ENCODE measurements at regions not wholly inside any gene's neighbourhood (a gene's known extent, or its start where the extent isn't known, plus 50 kb on each side); places are given as distances from the start of the nearest gene placed in this dataset.

DNA sequence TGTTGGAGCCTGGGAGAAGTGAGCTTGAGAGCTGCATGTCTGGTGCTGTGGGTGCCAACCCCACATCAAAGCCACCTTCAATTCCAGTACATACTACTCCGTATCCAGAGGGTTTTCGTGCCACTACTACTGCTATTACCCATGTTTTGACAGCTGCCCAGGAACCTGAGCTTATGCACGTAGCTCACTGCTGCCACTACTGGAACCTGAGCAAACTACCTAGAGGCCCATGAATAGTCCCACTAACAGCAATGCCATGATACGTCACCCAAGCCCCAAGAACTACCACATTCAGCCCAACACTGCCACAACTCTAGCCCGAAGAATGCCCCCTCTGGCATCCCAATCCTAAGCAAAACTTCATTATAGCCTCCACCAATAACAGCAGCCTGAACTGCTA lies 215.2 kb upstream of the BCHE start:
- H3K9me3 ChIP-seq (ENCODE audit: low read length) = no peaks in the 10 kb centered on the region
- peak; percentile 1 for DNase-seq (ENCODE audit: low spot score)
- POLR2A ChIA-PET = no interaction called here
- H3K79me2 ChIP-seq (ENCODE audit: insufficient read depth, low read length) = no peaks in the 10 kb centered on the region
- H2AFZ ChIP-seq (ENCODE audit: low read length) = no peak overlapping the region
- no peaks in the 10 kb centered on the region for H3K36me3 ChIP-seq (replicated peaks in 1 of 2; ENCODE audit: control insufficient read depth in 1 of 2, insufficient read depth in 2 of 2, low read length in 2 of 2)
- no TSS peak for BruUV-seq (replicated peaks)
- in situ Hi-C loops (cut with HindIII; ENCODE audit: extremely low pct_ligation_motif_present, low pct_unique_long_range_greater_than_20kb) (no loop called here), intact Hi-C loops (cut with micrococcal nuclease; ENCODE audit: unreplicated experiment) (no loop called here)
- H3K4me2 ChIP-seq (ENCODE audit: low read depth, low read length) = no peak overlapping the region
- H3K9ac ChIP-seq (ENCODE audit: insufficient read depth, low read depth, low read length) = no peak overlapping the region
- H3K4me3 ChIP-seq (replicated peaks in 1 of 3; ENCODE audit: insufficient read depth in 1 of 3, low read depth in 2 of 3, low read length in 3 of 3) = no peak overlapping the region
- no peak overlapping the region for H3K27ac ChIP-seq (ENCODE audit: extremely low read length, insufficient read depth, low read length)
- no peak for FAIRE-seq
- no peaks in the 10 kb centered on the region for H3K27me3 ChIP-seq (ENCODE audit: control insufficient read depth in 1 of 2, insufficient read depth in 2 of 2, low read length in 2 of 2)
- CTCF ChIA-PET (ENCODE audit: low intra/inter-chr PET ratio, low total read pairs) = no interaction called here
- 45% methylated on average over 3 of the region's 5 CpGs for WGBS (ENCODE audit: low lambda C conversion rate)
- TF ChIP-seq HMGA1 (CRISPR knock-in tag; conservative IDR thresholded peaks at IDR 0.05) = no peak
- TF ChIP-seq, protein P1, sequence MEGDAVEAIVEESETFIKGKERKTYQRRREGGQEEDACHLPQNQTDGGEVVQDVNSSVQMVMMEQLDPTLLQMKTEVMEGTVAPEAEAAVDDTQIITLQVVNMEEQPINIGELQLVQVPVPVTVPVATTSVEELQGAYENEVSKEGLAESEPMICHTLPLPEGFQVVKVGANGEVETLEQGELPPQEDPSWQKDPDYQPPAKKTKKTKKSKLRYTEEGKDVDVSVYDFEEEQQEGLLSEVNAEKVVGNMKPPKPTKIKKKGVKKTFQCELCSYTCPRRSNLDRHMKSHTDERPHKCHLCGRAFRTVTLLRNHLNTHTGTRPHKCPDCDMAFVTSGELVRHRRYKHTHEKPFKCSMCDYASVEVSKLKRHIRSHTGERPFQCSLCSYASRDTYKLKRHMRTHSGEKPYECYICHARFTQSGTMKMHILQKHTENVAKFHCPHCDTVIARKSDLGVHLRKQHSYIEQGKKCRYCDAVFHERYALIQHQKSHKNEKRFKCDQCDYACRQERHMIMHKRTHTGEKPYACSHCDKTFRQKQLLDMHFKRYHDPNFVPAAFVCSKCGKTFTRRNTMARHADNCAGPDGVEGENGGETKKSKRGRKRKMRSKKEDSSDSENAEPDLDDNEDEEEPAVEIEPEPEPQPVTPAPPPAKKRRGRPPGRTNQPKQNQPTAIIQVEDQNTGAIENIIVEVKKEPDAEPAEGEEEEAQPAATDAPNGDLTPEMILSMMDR (CRISPR knock-in tag; IDR thresholded peaks at IDR 0.05) = peak; percentile 23
- no peaks in the 10 kb centered on the region for H3K4me1 ChIP-seq (ENCODE audit: insufficient read depth, low read length)
- no peaks in the 10 kb centered on the region for H4K20me1 ChIP-seq (ENCODE audit: insufficient read depth, low read length)
- peak; percentile 91 for ATAC-seq

GRCh38 chr3:166029507-166029906 lies 192.3 kb upstream of the BCHE start:
- Histone ChIP-seq H3K27ac (ENCODE audit: extremely low read length, insufficient read depth, low read length) (no peak overlapping the region), H3K36me3 (replicated peaks in 1 of 2; ENCODE audit: control insufficient read depth in 1 of 2, insufficient read depth in 2 of 2, low read length in 2 of 2) (no peaks in the 10 kb centered on the region), H3K4me3 (replicated peaks in 1 of 3; ENCODE audit: insufficient read depth in 1 of 3, low read depth in 2 of 3, low read length in 3 of 3) (no peak overlapping the region), H3K27me3 (ENCODE audit: control insufficient read depth in 1 of 2, insufficient read depth in 2 of 2, low read length in 2 of 2) (no peaks in the 10 kb centered on the region), H3K9ac (ENCODE audit: insufficient read depth, low read depth, low read length) (no peak overlapping the region), H3K4me2 (ENCODE audit: low read depth, low read length) (no peak overlapping the region), H3K9me3 (ENCODE audit: low read length) (no peaks in the 10 kb centered on the region), H2AFZ (ENCODE audit: low read length) (no peak overlapping the region), H4K20me1 (ENCODE audit: insufficient read depth, low read length) (no peaks in the 10 kb centered on the region), H3K4me1 (ENCODE audit: insufficient read depth, low read length) (no peaks in the 10 kb centered on the region), H3K79me2 (ENCODE audit: insufficient read depth, low read length) (no peaks in the 10 kb centered on the region)
- ChIA-PET POLR2A (no interaction called here), CTCF (ENCODE audit: low intra/inter-chr PET ratio, low total read pairs) (no interaction called here)
- intact Hi-C loops (cut with micrococcal nuclease; ENCODE audit: unreplicated experiment) = no loop called here
- DNase-seq (ENCODE audit: low spot score) (no peak), ATAC-seq (no peak), FAIRE-seq (no peak)
- in situ Hi-C loops (cut with HindIII; ENCODE audit: extremely low pct_ligation_motif_present, low pct_unique_long_range_greater_than_20kb) = no loop called here
- no TSS peak for BruUV-seq (replicated peaks)
- 11% methylated on average over 2 of the region's 3 CpGs for WGBS (ENCODE audit: low lambda C conversion rate)
- TF ChIP-seq ZNF256 (CRISPR knock-in tag; conservative IDR thresholded peaks at IDR 0.05) (no peak), SOX6 (IDR thresholded peaks at IDR 0.05) (no peak), SOX6 (CRISPR knock-in tag; IDR thresholded peaks at IDR 0.05) (no peak), KDM5B (CRISPR knock-in tag; IDR thresholded peaks at IDR 0.05; ENCODE audit: borderline replicate concordance) (no peak), HCFC1 (IDR thresholded peaks at IDR 0.05; ENCODE audit: low read depth, low read length) (no peak), SAFB2 (CRISPR knock-in tag; IDR thresholded peaks at IDR 0.05; ENCODE audit: borderline replicate concordance, low read depth) (no peak), CENPX (CRISPR knock-in tag; IDR thresholded peaks at IDR 0.05) (no peak), ARNTL (CRISPR knock-in tag; IDR thresholded peaks at IDR 0.05) (no peak), RELA (CRISPR knock-in tag; IDR thresholded peaks at IDR 0.05) (no peak)
- TF ChIP-seq, protein P2, sequence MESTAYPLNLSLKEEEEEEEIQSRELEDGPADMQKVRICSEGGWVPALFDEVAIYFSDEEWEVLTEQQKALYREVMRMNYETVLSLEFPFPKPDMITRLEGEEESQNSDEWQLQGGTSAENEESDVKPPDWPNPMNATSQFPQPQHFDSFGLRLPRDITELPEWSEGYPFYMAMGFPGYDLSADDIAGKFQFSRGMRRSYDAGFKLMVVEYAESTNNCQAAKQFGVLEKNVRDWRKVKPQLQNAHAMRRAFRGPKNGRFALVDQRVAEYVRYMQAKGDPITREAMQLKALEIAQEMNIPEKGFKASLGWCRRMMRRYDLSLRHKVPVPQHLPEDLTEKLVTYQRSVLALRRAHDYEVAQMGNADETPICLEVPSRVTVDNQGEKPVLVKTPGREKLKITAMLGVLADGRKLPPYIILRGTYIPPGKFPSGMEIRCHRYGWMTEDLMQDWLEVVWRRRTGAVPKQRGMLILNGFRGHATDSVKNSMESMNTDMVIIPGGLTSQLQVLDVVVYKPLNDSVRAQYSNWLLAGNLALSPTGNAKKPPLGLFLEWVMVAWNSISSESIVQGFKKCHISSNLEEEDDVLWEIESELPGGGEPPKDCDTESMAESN (CRISPR knock-in tag; conservative IDR thresholded peaks at IDR 0.05) = no peak

Measured in HepG2 (cell line).